SK-N-MC (cell line): ENCODE measurements at regions not wholly inside any gene's neighbourhood (a gene's known extent, or its start where the extent isn't known, plus 50 kb on each side); places are given as distances from the start of the nearest gene placed in this dataset.

Experiments
- EZH2 ChIP-seq: fragments of 200-600 bp; sonication (generic); IDR thresholded peaks from one replicate; pipeline ENCODE4 v1.6.1; 2017; ENCODE audit warnings: antibody characterized with exemption
- POLR2AphosphoS5 ChIP-seq: IDR thresholded peaks from 2 replicates; pipeline ENCODE4 v1.6.1; 2012; ENCODE audit warnings: mild to moderate bottlenecking, low read depth, low read length, borderline replicate concordance

- no peak for TF ChIP-seq POLR2AphosphoS5
- no peak for TF ChIP-seq EZH2
These were observed 274.6 kb upstream of the SALL3 start for GRCh38 chr18:78704971-78705461.
